ENCODE measurements at regions not wholly inside any gene's neighbourhood (a gene's known extent, or its start where the extent isn't known, plus 50 kb on each side); places are given as distances from the start of the nearest gene placed in this dataset.

DNA sequence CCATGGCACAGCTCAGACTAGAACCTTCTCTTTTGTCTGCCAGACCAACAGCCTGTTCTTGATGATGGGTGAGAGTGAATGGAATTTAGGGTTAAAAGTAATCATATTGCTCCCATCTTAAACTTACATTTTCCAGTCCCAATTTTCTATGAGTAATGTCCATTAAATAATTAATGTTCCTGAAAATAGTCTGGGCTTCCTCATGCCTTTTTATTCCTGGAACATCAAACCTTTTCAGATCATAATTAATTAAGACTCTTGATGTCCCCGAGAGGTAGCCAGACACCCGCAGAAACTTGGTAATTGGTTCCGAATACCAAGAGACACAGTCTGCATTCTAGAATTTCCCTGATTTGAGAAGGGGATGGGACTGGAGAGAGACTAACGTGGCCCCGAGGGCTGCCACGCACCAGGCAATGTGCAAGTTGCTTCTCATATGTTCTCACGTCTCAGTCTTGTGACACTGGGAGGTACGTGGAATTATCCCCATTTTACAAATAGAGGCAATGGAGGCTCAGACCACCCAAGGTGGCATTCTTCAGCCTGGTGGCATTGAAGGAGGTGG lies 78.6 kb upstream of the TOX2 start:
- no peak overlapping the region for H3K4me3 ChIP-seq (replicated peaks; ENCODE audit: low read depth, low read length)
- no peak for TF ChIP-seq CTCF (IDR thresholded peaks at IDR 0.05; ENCODE audit: insufficient read depth, low read length, poor library complexity, severe bottlenecking)
- no peaks in the 10 kb centered on the region for H3K36me3 ChIP-seq (ENCODE audit: control insufficient read depth, insufficient read depth, low read length)
- no peaks in the 10 kb centered on the region for H3K27me3 ChIP-seq (replicated peaks; ENCODE audit: control insufficient read depth, insufficient read depth, low read length)
- DNase-seq (ENCODE audit: extremely low read depth, insufficient read length) = no peak

- Histone ChIP-seq H3K36me3 (ENCODE audit: control insufficient read depth, insufficient read depth, low read length) (no peaks in the 10 kb centered on the region), H3K27me3 (replicated peaks; ENCODE audit: control insufficient read depth, insufficient read depth, low read length) (no peaks in the 10 kb centered on the region), H3K4me3 (replicated peaks; ENCODE audit: low read depth, low read length) (no peak overlapping the region)
- TF ChIP-seq CTCF (IDR thresholded peaks at IDR 0.05; ENCODE audit: insufficient read depth, low read length, poor library complexity, severe bottlenecking) = no peak
- no peak for DNase-seq (ENCODE audit: extremely low read depth, insufficient read length)
Measured at GRCh38 chr20:43833511-43834395, 80.9 kb upstream of the TOX2 start.

GRCh38 chr20:43832961-43833360 lies 81.7 kb upstream of the TOX2 start:
- H3K4me3 ChIP-seq (replicated peaks; ENCODE audit: low read depth, low read length) = no peak overlapping the region
- H3K27me3 ChIP-seq (replicated peaks; ENCODE audit: control insufficient read depth, insufficient read depth, low read length) = no peaks in the 10 kb centered on the region
- TF ChIP-seq CTCF (IDR thresholded peaks at IDR 0.05; ENCODE audit: insufficient read depth, low read length, poor library complexity, severe bottlenecking) = no peak
- DNase-seq (ENCODE audit: extremely low read depth, insufficient read length) = no peak
- no peaks in the 10 kb centered on the region for H3K36me3 ChIP-seq (ENCODE audit: control insufficient read depth, insufficient read depth, low read length)

DNA sequence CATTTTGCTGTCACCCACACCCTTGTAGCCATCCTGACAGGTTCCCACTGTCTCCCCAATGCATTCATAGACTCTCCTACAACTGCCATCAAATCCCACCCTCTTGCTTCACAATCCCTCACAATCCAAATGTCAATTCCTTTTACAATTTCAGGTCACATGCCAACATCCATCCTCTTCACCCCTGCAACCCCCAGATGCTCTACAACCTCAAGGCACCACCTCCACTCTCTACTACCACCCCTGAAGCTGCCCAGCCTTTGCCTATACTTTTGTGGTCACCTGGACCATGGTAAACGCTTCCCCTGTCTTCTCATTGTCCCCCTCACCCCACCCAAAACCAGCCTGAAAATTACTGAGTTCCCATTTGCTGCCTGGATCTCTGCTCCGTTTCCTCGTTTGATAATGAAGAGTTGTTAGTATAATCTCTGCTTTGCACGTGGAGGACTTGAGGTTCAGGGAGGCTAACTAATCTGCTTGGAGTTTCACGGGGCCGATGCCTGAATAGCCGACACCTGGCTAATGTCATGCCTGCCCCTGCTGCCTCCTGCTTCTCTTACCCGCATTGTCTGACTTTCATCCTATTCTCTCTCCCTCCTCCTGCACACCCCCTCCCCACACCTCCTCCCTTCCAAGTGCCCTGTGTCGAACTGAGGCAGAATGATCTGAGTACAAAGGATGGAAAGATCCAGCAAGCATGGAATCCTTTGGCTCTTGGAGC lies 82.4 kb upstream of the TOX2 start:
- no peaks in the 10 kb centered on the region for H3K36me3 ChIP-seq (ENCODE audit: control insufficient read depth, insufficient read depth, low read length)
- no peak overlapping the region for H3K4me3 ChIP-seq (replicated peaks; ENCODE audit: low read depth, low read length)
- no peak for DNase-seq (ENCODE audit: extremely low read depth, insufficient read length)
- TF ChIP-seq CTCF (IDR thresholded peaks at IDR 0.05; ENCODE audit: insufficient read depth, low read length, poor library complexity, severe bottlenecking) = no peak
- H3K27me3 ChIP-seq (replicated peaks; ENCODE audit: control insufficient read depth, insufficient read depth, low read length) = no peaks in the 10 kb centered on the region

DNA sequence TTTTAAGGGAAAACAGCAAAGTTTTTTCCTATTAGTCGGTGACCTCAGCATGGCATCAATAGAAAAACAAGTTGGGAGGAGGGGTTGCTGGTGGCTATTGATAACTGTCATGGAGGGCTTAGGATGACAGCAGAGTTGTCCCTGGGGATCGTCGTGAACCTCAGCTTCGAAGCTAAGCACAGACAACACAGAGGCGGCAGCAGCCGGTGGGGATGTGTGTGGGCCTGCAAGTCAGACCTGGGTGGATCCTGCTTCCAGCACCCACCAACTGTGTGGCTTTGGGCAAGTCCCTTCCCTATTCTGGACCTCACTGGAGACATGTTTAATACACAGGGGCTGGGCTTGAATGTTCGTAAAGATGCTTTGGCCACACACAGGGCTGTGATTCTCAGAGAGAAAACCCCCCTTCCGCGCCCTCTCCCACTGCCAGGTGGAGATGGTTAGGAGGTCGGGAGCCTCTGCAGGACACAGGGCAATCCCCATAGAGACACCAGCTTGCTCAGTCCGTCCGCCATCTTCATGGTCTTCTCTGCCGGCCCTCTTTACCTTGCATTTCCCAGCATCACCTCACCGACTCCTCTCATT lies 83.1 kb upstream of the TOX2 start:
- Histone ChIP-seq H3K27me3 (replicated peaks; ENCODE audit: control insufficient read depth, insufficient read depth, low read length) (no peaks in the 10 kb centered on the region), H3K4me3 (replicated peaks; ENCODE audit: low read depth, low read length) (no peak overlapping the region), H3K36me3 (ENCODE audit: control insufficient read depth, insufficient read depth, low read length) (no peaks in the 10 kb centered on the region)
- TF ChIP-seq CTCF (IDR thresholded peaks at IDR 0.05; ENCODE audit: insufficient read depth, low read length, poor library complexity, severe bottlenecking) = no peak
- DNase-seq (ENCODE audit: extremely low read depth, insufficient read length) = no peak

Data from GM06990 (cell line).